ENCODE measurements at regions not wholly inside any gene's neighbourhood (a gene's known extent, or its start where the extent isn't known, plus 50 kb on each side); places are given as distances from the start of the nearest gene placed in this dataset.

- Histone ChIP-seq H2AFZ (ENCODE audit: low read depth) (no peak overlapping the region), H3K4me1 (ENCODE audit: low read depth, poor library complexity, severe bottlenecking) (peaks cover 17% of the 10 kb centered on the region), H3K9ac (no peak overlapping the region), H3K79me2 (ENCODE audit: insufficient read depth, low read depth) (no peaks in the 10 kb centered on the region), H3K27ac (no peak overlapping the region), H3K36me3 (ENCODE audit: insufficient read depth) (no peaks in the 10 kb centered on the region), H3K27me3 (ENCODE audit: insufficient read depth, low read depth) (no peaks in the 10 kb centered on the region), H3K4me2 (no peak overlapping the region), H3K4me3 (IDR thresholded peaks at IDR 0.05; ENCODE audit: insufficient read depth, low read depth, low read length) (no peak overlapping the region), H4K20me1 (ENCODE audit: insufficient read depth) (no peaks in the 10 kb centered on the region)
- no peak for TF ChIP-seq CTCF (conservative IDR thresholded peaks at IDR 0.05; ENCODE audit: low read depth, low read length)
Observed at GRCh38 chr6:50956014-50956413, 137.3 kb downstream of the TFAP2B start.

GRCh38 chr6:50958148-50958697, 139.6 kb downstream of the TFAP2B start:
- no peak for TF ChIP-seq CTCF (conservative IDR thresholded peaks at IDR 0.05; ENCODE audit: low read depth, low read length)
- Histone ChIP-seq H2AFZ (ENCODE audit: low read depth) (no peak overlapping the region), H3K79me2 (ENCODE audit: insufficient read depth, low read depth) (no peaks in the 10 kb centered on the region), H3K27ac (no peak overlapping the region), H3K4me2 (no peak overlapping the region), H4K20me1 (ENCODE audit: insufficient read depth) (no peaks in the 10 kb centered on the region), H3K27me3 (ENCODE audit: insufficient read depth, low read depth) (no peaks in the 10 kb centered on the region), H3K4me1 (ENCODE audit: low read depth, poor library complexity, severe bottlenecking) (no peaks in the 10 kb centered on the region), H3K4me3 (IDR thresholded peaks at IDR 0.05; ENCODE audit: insufficient read depth, low read depth, low read length) (no peak overlapping the region), H3K9ac (no peak overlapping the region), H3K36me3 (ENCODE audit: insufficient read depth) (no peaks in the 10 kb centered on the region)

- H3K27ac ChIP-seq, result no peak overlapping the region
- H3K4me2 ChIP-seq, result no peak overlapping the region
- no peaks in the 10 kb centered on the region for H4K20me1 ChIP-seq (ENCODE audit: insufficient read depth)
- H2AFZ ChIP-seq (ENCODE audit: low read depth), result no peak overlapping the region
- H3K4me1 ChIP-seq (ENCODE audit: low read depth, poor library complexity, severe bottlenecking), result no peaks in the 10 kb centered on the region
- H3K4me3 ChIP-seq (IDR thresholded peaks at IDR 0.05; ENCODE audit: insufficient read depth, low read depth, low read length), result no peak overlapping the region
- TF ChIP-seq CTCF (conservative IDR thresholded peaks at IDR 0.05; ENCODE audit: low read depth, low read length), result no peak
- H3K79me2 ChIP-seq (ENCODE audit: insufficient read depth, low read depth), result no peaks in the 10 kb centered on the region
- no peaks in the 10 kb centered on the region for H3K27me3 ChIP-seq (ENCODE audit: insufficient read depth, low read depth)
- H3K9ac ChIP-seq, result no peak overlapping the region
- H3K36me3 ChIP-seq (ENCODE audit: insufficient read depth), result no peaks in the 10 kb centered on the region
Observed at GRCh38 chr6:50959081-50959641, 140.5 kb downstream of the TFAP2B start.

GRCh38 chr6:50961611-50962010, 142.9 kb downstream of the TFAP2B start:
- H3K27ac ChIP-seq, result no peak overlapping the region
- no peaks in the 10 kb centered on the region for H3K27me3 ChIP-seq (ENCODE audit: insufficient read depth, low read depth)
- no peak overlapping the region for H3K9ac ChIP-seq
- no peaks in the 10 kb centered on the region for H4K20me1 ChIP-seq (ENCODE audit: insufficient read depth)
- no peaks in the 10 kb centered on the region for H3K79me2 ChIP-seq (ENCODE audit: insufficient read depth, low read depth)
- no peaks in the 10 kb centered on the region for H3K36me3 ChIP-seq (ENCODE audit: insufficient read depth)
- no peak overlapping the region for H3K4me2 ChIP-seq
- no peaks in the 10 kb centered on the region for H3K4me1 ChIP-seq (ENCODE audit: low read depth, poor library complexity, severe bottlenecking)
- no peak overlapping the region for H3K4me3 ChIP-seq (IDR thresholded peaks at IDR 0.05; ENCODE audit: insufficient read depth, low read depth, low read length)
- H2AFZ ChIP-seq (ENCODE audit: low read depth), result no peak overlapping the region
- no peak for TF ChIP-seq CTCF (conservative IDR thresholded peaks at IDR 0.05; ENCODE audit: low read depth, low read length)
